ENCODE measurements at regions not wholly inside any gene's neighbourhood (a gene's known extent, or its start where the extent isn't known, plus 50 kb on each side); places are given as distances from the start of the nearest gene placed in this dataset.

DNA sequence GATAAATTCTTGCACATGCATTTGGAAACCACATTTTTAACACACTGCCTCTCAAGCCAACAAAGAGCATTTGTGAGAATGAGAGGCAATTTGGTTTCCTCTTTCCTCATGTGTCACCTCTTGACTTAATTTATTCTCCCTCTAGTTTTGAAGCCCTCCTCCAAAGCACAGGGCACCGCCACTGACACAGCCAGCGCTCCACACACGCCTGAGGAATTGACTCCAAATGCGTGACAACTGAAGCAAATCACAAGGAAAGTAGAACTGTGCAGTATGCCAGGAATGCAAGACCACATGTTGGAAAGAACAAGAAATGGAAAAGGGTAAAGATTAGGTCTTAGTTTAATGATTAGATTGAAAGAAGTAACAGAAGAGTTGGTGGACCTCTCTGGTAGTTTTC is 173.3 kb downstream of the LSM5 start:
- TF ChIP-seq EP300 (IDR thresholded peaks at IDR 0.05; ENCODE audit: borderline replicate concordance) (no peak), TAF1 (IDR thresholded peaks at IDR 0.05; ENCODE audit: low read depth) (no peak), NFIC (IDR thresholded peaks at IDR 0.05) (no peak), FOXM1 (IDR thresholded peaks at IDR 0.05; ENCODE audit: borderline replicate concordance, low read depth) (no peak), RAD21 (IDR thresholded peaks at IDR 0.05; ENCODE audit: low read depth) (no peak), CREB1 (IDR thresholded peaks at IDR 0.05; ENCODE audit: low read depth) (no peak), ZBTB7A (IDR thresholded peaks at IDR 0.05; ENCODE audit: low read depth) (no peak), YY1 (IDR thresholded peaks at IDR 0.05; ENCODE audit: low read depth) (no peak), EGR1 (IDR thresholded peaks at IDR 0.05) (no peak)
- TF ChIP-seq, protein P1, sequence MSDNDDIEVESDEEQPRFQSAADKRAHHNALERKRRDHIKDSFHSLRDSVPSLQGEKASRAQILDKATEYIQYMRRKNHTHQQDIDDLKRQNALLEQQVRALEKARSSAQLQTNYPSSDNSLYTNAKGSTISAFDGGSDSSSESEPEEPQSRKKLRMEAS (IDR thresholded peaks at IDR 0.05): no peak
- TF ChIP-seq, protein P2, sequence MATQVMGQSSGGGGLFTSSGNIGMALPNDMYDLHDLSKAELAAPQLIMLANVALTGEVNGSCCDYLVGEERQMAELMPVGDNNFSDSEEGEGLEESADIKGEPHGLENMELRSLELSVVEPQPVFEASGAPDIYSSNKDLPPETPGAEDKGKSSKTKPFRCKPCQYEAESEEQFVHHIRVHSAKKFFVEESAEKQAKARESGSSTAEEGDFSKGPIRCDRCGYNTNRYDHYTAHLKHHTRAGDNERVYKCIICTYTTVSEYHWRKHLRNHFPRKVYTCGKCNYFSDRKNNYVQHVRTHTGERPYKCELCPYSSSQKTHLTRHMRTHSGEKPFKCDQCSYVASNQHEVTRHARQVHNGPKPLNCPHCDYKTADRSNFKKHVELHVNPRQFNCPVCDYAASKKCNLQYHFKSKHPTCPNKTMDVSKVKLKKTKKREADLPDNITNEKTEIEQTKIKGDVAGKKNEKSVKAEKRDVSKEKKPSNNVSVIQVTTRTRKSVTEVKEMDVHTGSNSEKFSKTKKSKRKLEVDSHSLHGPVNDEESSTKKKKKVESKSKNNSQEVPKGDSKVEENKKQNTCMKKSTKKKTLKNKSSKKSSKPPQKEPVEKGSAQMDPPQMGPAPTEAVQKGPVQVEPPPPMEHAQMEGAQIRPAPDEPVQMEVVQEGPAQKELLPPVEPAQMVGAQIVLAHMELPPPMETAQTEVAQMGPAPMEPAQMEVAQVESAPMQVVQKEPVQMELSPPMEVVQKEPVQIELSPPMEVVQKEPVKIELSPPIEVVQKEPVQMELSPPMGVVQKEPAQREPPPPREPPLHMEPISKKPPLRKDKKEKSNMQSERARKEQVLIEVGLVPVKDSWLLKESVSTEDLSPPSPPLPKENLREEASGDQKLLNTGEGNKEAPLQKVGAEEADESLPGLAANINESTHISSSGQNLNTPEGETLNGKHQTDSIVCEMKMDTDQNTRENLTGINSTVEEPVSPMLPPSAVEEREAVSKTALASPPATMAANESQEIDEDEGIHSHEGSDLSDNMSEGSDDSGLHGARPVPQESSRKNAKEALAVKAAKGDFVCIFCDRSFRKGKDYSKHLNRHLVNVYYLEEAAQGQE (IDR thresholded peaks at IDR 0.05; ENCODE audit: low read depth): no peak

Data from Ishikawa (cell line).